H9 (cell line): ENCODE measurements at regions not wholly inside any gene's neighbourhood (a gene's known extent, or its start where the extent isn't known, plus 50 kb on each side); places are given as distances from the start of the nearest gene placed in this dataset.

Experiments used
- DNase-seq: peaks from one replicate; pipeline ENCODE4 v3.0.0-alpha.2; 2017
- H2AFZ ChIP-seq: one replicate; pipeline ENCODE4 v1.6.1; 2013; ENCODE audit warnings: mild to moderate bottlenecking, low read length, control low read depth, moderate library complexity
- H2AK5ac ChIP-seq: 2 replicates; pipeline ENCODE4 v1.6.1; 2013; ENCODE audit warnings: low read length, control low read depth, mixed read lengths; ENCODE audit not compliant: insufficient read length
- H2BK120ac ChIP-seq: one replicate; pipeline ENCODE4 v1.6.1; 2013; ENCODE audit warnings: low read depth, mild to moderate bottlenecking, low read length, control low read depth, inconsistent platforms; ENCODE audit not compliant: poor library complexity, severe bottlenecking
- H2BK12ac ChIP-seq: 2 replicates; pipeline ENCODE4 v1.6.1; 2013; ENCODE audit warnings: low read length, control low read depth, mixed read lengths, low read depth; ENCODE audit not compliant: insufficient read length
- H2BK15ac ChIP-seq: 2 replicates; pipeline ENCODE4 v1.6.1; 2013; ENCODE audit warnings: low read depth, low read length, control low read depth
- H2BK20ac ChIP-seq: one replicate; pipeline ENCODE4 v1.6.1; 2013; ENCODE audit warnings: low read depth, mild to moderate bottlenecking, low read length, control low read depth, inconsistent platforms; ENCODE audit not compliant: poor library complexity, severe bottlenecking
- H2BK5ac ChIP-seq: 2 replicates; pipeline ENCODE4 v1.6.1; 2013; ENCODE audit warnings: low read length, control low read depth, mixed read lengths; ENCODE audit not compliant: insufficient read length
- H3K14ac ChIP-seq: 2 replicates; pipeline ENCODE4 v1.6.1; 2013; ENCODE audit warnings: low read length, control low read depth; ENCODE audit not compliant: insufficient read depth
- H3K18ac ChIP-seq: 2 replicates; pipeline ENCODE4 v1.6.1; 2013; ENCODE audit warnings: low read depth, mild to moderate bottlenecking, mixed read lengths, low read length, control low read depth; ENCODE audit not compliant: insufficient read length
- H3K23ac ChIP-seq: 2 replicates; pipeline ENCODE4 v1.6.1; 2013; ENCODE audit warnings: low read length, control low read depth, mixed read lengths, low read depth; ENCODE audit not compliant: insufficient read length
- H3K23me2 ChIP-seq: 2 replicates; pipeline ENCODE4 v1.6.1; 2013; ENCODE audit warnings: low read depth, mild to moderate bottlenecking, mixed read lengths, low read length, control low read depth; ENCODE audit not compliant: insufficient read length, poor library complexity, severe bottlenecking
- H3K27ac ChIP-seq: 2 replicates; pipeline ENCODE4 v1.5.1; 2013; ENCODE audit warnings: low read length, control low read depth, mixed read lengths, low read depth; ENCODE audit not compliant: insufficient read length
- H3K27me3 ChIP-seq: 2 replicates; pipeline ENCODE4 v1.6.1; 2013; ENCODE audit warnings: low read length, control low read depth, inconsistent platforms; ENCODE audit not compliant: insufficient read depth
- H3K4ac ChIP-seq: 2 replicates; pipeline ENCODE4 v1.6.1; 2013; ENCODE audit warnings: low read depth, mild to moderate bottlenecking, control low read depth, inconsistent platforms, low read length, moderate library complexity
- H3K4me1 ChIP-seq: 2 replicates; pipeline ENCODE4 v1.6.1; 2013; ENCODE audit warnings: low read length, control low read depth, inconsistent platforms; ENCODE audit not compliant: insufficient read depth
- H3K4me2 ChIP-seq: 2 replicates; pipeline ENCODE4 v1.6.1; 2013; ENCODE audit warnings: low read length, control low read depth, mixed read lengths; ENCODE audit not compliant: insufficient read length, insufficient read depth
- H3K56ac ChIP-seq: 2 replicates; pipeline ENCODE4 v1.6.1; 2013; ENCODE audit warnings: low read depth, mild to moderate bottlenecking, mixed read lengths, low read length, control low read depth; ENCODE audit not compliant: insufficient read length
- H3K79me1 ChIP-seq: 2 replicates; pipeline ENCODE4 v1.6.1; 2013; ENCODE audit warnings: low read depth, mild to moderate bottlenecking, moderate library complexity, low read length, control low read depth, inconsistent platforms; ENCODE audit not compliant: insufficient read depth, poor library complexity, severe bottlenecking
- H3K79me2 ChIP-seq: 2 replicates; pipeline ENCODE4 v1.6.1; 2013; ENCODE audit warnings: low read length, control low read depth, inconsistent platforms; ENCODE audit not compliant: insufficient read depth
- H3K9ac ChIP-seq: 2 replicates; pipeline ENCODE4 v1.6.1; 2013; ENCODE audit warnings: low read length, control low read depth, mixed read lengths; ENCODE audit not compliant: insufficient read length; ENCODE audit errors: extremely low read depth
- H3K9me3 ChIP-seq: one replicate; pipeline ENCODE4 v1.6.1; 2013; ENCODE audit warnings: low read depth, low read length, inconsistent platforms; ENCODE audit not compliant: control insufficient read depth
- H3T11ph ChIP-seq: one replicate; pipeline ENCODE4 v1.6.1; 2013; ENCODE audit warnings: mild to moderate bottlenecking, low read length, control low read depth, inconsistent platforms
- H4K20me1 ChIP-seq: one replicate; pipeline ENCODE4 v1.6.1; 2013; ENCODE audit not compliant: control insufficient read depth, insufficient read length, insufficient read depth
- H4K5ac ChIP-seq: 2 replicates; pipeline ENCODE4 v1.6.1; 2013; ENCODE audit warnings: low read depth, mild to moderate bottlenecking, mixed read lengths, low read length, control low read depth; ENCODE audit not compliant: insufficient read length
- H4K8ac ChIP-seq: replicated peaks from 2 replicates; pipeline ENCODE4 v1.6.1; 2013; ENCODE audit warnings: low read length, control low read depth, mixed read lengths, low read depth; ENCODE audit not compliant: insufficient read length
- H4K91ac ChIP-seq: 2 replicates; pipeline ENCODE4 v1.6.1; 2013; ENCODE audit warnings: low read depth, mild to moderate bottlenecking, moderate library complexity, mixed read lengths, low read length, control low read depth; ENCODE audit not compliant: insufficient read length
- H3K27ac Mint-ChIP-seq, 3 experiments: 2 replicates in 2 of 3; 3 replicates in 1 of 3; pipeline ENCODE4 v1.8.0; 2020 to 2021; ENCODE audit warnings: mixed read lengths in 3 of 3, mild to moderate bottlenecking in 1 of 3, moderate library complexity in 1 of 3
- H3K27me3 Mint-ChIP-seq: 2 replicates; pipeline ENCODE4 v1.8.0; 2021; ENCODE audit warnings: low read depth, mild to moderate bottlenecking, moderate library complexity, mixed read lengths
- H3K36me3 Mint-ChIP-seq, 3 experiments: 2 replicates in 2 of 3; 3 replicates in 1 of 3; pipeline ENCODE4 v1.8.0; 2020 to 2021; ENCODE audit warnings: low read depth in 3 of 3, mixed read lengths in 3 of 3; ENCODE audit not compliant: insufficient read depth in 1 of 3
- H3K4me1 Mint-ChIP-seq, 2 experiments: 2 replicates each; pipeline ENCODE4 v1.8.0; 2020; ENCODE audit warnings: mixed read lengths in 2 of 2
- H3K4me3 Mint-ChIP-seq, 2 experiments: 2 replicates in 1 of 2; 3 replicates in 1 of 2; pipeline ENCODE4 v1.8.0; 2020 to 2021; ENCODE audit warnings: mild to moderate bottlenecking in 2 of 2, mixed read lengths in 2 of 2, moderate library complexity in 1 of 2
- H3K9me3 Mint-ChIP-seq, 2 experiments: 2 replicates in 1 of 2; 3 replicates in 1 of 2; pipeline ENCODE4 v1.8.0; 2020; ENCODE audit warnings: mild to moderate bottlenecking in 2 of 2, mixed read lengths in 2 of 2, moderate library complexity in 1 of 2
- WGBS: extraction: QIAGEN DNeasy Blood & Tissue Kit; methylation state at CpG from one replicate; pipeline ENCODE4 v1.1.7; 2013; ENCODE audit warnings: missing lambda C conversion rate, low lambda C conversion rate, mixed read lengths; ENCODE audit not compliant: insufficient read length; ENCODE audit errors: extremely low coverage; 5-methylcytosine and 5-hydroxymethylcytosine counted together
- TF ChIP-seq, protein P1 (sequence below): fragments of 200-600 bp; sonication (generic); conservative IDR thresholded peaks from 3 replicates; pipeline ENCODE4 v1.8.0; 2021; ENCODE audit warnings: antibody characterized with exemption, mild to moderate bottlenecking

DNA sequence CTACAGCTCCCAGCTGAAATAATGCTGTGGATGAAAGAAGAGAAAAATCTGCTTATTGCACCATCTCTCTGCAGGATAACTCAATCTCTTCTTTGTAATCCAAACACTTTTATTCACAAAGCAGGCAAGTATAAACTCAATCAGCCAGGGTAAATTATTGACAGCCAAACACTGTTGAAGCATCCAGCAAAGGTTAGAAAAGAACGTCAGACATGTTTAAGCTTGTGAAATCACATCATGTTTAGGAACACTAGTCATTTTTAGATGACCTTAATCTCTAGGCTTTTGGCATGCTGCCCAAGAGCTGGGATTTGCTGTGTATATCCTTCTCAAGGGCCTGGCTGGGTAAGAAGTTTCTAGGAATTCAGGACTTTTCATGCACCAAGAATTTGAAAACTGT lies 1148.1 kb upstream of the FANCL start:
- Histone ChIP-seq H3K79me2 (no peaks in the 10 kb centered on the region), H3K9ac (no peak overlapping the region), H3K4me1 (no peaks in the 10 kb centered on the region), H3K9me3 (no peaks in the 10 kb centered on the region), H2AFZ (no peak overlapping the region), H3K79me1 (no peaks in the 10 kb centered on the region), H3K18ac (no peak overlapping the region), H4K5ac (no peak overlapping the region), H4K20me1 (no peaks in the 10 kb centered on the region), H3T11ph (no peak overlapping the region), H3K27me3 (no peaks in the 10 kb centered on the region), H4K91ac (no peak overlapping the region), H2BK120ac (no peak overlapping the region), H2BK15ac (no peak overlapping the region), H3K23ac (no peak overlapping the region), H3K4me2 (no peak overlapping the region), H4K8ac (no peak overlapping the region), H2BK20ac (no peak overlapping the region), H3K56ac (no peak overlapping the region), H2BK5ac (no peak overlapping the region), H3K4ac (no peak overlapping the region), H2AK5ac (no peak overlapping the region), H3K23me2 (no peaks in the 10 kb centered on the region), H3K14ac (no peak overlapping the region), H2BK12ac (no peak overlapping the region), H3K27ac (no peak overlapping the region)
- Mint-ChIP-seq H3K4me3 (no peak overlapping the region), H3K4me1 (peaks cover 8 to 11% of the 10 kb centered on the region in 2 experiments; a peak in 3 of 4 replicates), H3K27ac (no peak overlapping the region), H3K9me3 (0 out of 5 replicates have a peak, but pooled peaks cover 2 to 3% of the 10 kb centered on the region in 2 experiments), H3K36me3 (peaks cover 0 to 5% (median 0%) of the 10 kb centered on the region in 3 experiments; a peak in 1 of 7 replicates), H3K27me3 (no peaks in the 10 kb centered on the region)
- no peak for DNase-seq
- no CpG with 5 or more reads among the region's 1 CpG for WGBS
- TF ChIP-seq, protein P1, sequence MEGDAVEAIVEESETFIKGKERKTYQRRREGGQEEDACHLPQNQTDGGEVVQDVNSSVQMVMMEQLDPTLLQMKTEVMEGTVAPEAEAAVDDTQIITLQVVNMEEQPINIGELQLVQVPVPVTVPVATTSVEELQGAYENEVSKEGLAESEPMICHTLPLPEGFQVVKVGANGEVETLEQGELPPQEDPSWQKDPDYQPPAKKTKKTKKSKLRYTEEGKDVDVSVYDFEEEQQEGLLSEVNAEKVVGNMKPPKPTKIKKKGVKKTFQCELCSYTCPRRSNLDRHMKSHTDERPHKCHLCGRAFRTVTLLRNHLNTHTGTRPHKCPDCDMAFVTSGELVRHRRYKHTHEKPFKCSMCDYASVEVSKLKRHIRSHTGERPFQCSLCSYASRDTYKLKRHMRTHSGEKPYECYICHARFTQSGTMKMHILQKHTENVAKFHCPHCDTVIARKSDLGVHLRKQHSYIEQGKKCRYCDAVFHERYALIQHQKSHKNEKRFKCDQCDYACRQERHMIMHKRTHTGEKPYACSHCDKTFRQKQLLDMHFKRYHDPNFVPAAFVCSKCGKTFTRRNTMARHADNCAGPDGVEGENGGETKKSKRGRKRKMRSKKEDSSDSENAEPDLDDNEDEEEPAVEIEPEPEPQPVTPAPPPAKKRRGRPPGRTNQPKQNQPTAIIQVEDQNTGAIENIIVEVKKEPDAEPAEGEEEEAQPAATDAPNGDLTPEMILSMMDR, result no peak
